GM23338 (cell line): ENCODE measurements at regions not wholly inside any gene's neighbourhood (a gene's known extent, or its start where the extent isn't known, plus 50 kb on each side); places are given as distances from the start of the nearest gene placed in this dataset.

Experiments used
- ATAC-seq: fragments of 200-7000 bp; cut with Tn5 transposase; 3 replicates; pipeline ENCODE4 v1.9.1; 2020
- DNase-seq: peaks from one replicate; pipeline ENCODE4 v3.0.0-alpha.2; 2015; ENCODE audit warnings: low spot score
- H2AFZ ChIP-seq: fragments of 200-600 bp; sonication (generic); 2 replicates; pipeline ENCODE4 v1.8.0; 2016; ENCODE audit warnings: antibody characterized with exemption, mild to moderate bottlenecking, moderate library complexity
- H3F3A ChIP-seq: fragments of 200-600 bp; sonication (generic); replicated peaks from 2 replicates; pipeline ENCODE4 v1.8.0; 2017; ENCODE audit warnings: antibody characterized with exemption, mixed run types, low read depth
- H3K27ac ChIP-seq: fragments of 200-600 bp; sonication (generic); 2 replicates; pipeline ENCODE4 v1.6.1; 2016; ENCODE audit warnings: low read depth
- H3K27me3 ChIP-seq: fragments of 200-600 bp; sonication (generic); 2 replicates; pipeline ENCODE4 v1.8.0; 2016; ENCODE audit warnings: mild to moderate bottlenecking, mixed run types, moderate library complexity; ENCODE audit not compliant: insufficient read depth
- H3K36me3 ChIP-seq: fragments of 200-600 bp; sonication (generic); 2 replicates; pipeline ENCODE4 v1.8.0; 2016; ENCODE audit warnings: mild to moderate bottlenecking; ENCODE audit not compliant: insufficient read depth
- H3K4me1 ChIP-seq: fragments of 200-600 bp; sonication (generic); 2 replicates; pipeline ENCODE4 v1.8.0; 2016; ENCODE audit warnings: mild to moderate bottlenecking, moderate library complexity; ENCODE audit not compliant: insufficient read depth
- H3K4me2 ChIP-seq: fragments of 200-600 bp; sonication (generic); 2 replicates; pipeline ENCODE4 v1.7.1; 2017; ENCODE audit warnings: mixed run types
- H3K4me3 ChIP-seq: fragments of 200-600 bp; sonication (generic); 2 replicates; pipeline ENCODE4 v1.6.1; 2016; ENCODE audit warnings: mixed run types
- H3K79me2 ChIP-seq: fragments of 200-600 bp; sonication (generic); replicated peaks from 2 replicates; pipeline ENCODE4 v1.8.0; 2017; ENCODE audit warnings: mild to moderate bottlenecking; ENCODE audit not compliant: insufficient read depth
- H3K9me2 ChIP-seq: fragments of 200-600 bp; sonication (generic); 2 replicates; pipeline ENCODE4 v1.8.0; 2017; ENCODE audit not compliant: insufficient read depth
- H4K20me1 ChIP-seq: fragments of 200-600 bp; sonication (generic); replicated peaks from 2 replicates; pipeline ENCODE4 v1.8.0; 2017; ENCODE audit warnings: mild to moderate bottlenecking; ENCODE audit not compliant: insufficient read depth
- H3K27ac Mint-ChIP-seq: 2 replicates; pipeline ENCODE4 v1.8.0; 2020; ENCODE audit warnings: inconsistent platforms, mild to moderate bottlenecking, moderate library complexity, mixed read lengths
- H3K27me3 Mint-ChIP-seq: 3 replicates; pipeline ENCODE4 v1.8.0; 2022; ENCODE audit warnings: low read depth, mild to moderate bottlenecking, moderate library complexity, mixed read lengths, inconsistent platforms; ENCODE audit not compliant: insufficient read depth, poor library complexity
- H3K36me3 Mint-ChIP-seq: 3 replicates; pipeline ENCODE4 v1.8.0; 2021; ENCODE audit warnings: low read depth, mild to moderate bottlenecking, inconsistent platforms, moderate library complexity, mixed read lengths
- H3K4me1 Mint-ChIP-seq: 3 replicates; pipeline ENCODE4 v1.8.0; 2020; ENCODE audit warnings: mild to moderate bottlenecking, inconsistent platforms, mixed read lengths
- H3K4me3 Mint-ChIP-seq: 3 replicates; pipeline ENCODE4 v1.8.0; 2021; ENCODE audit warnings: moderate library complexity, mild to moderate bottlenecking, inconsistent platforms, mixed read lengths
- H3K9me3 Mint-ChIP-seq: 3 replicates; pipeline ENCODE4 v1.8.0; 2020; ENCODE audit warnings: moderate library complexity, mild to moderate bottlenecking, inconsistent platforms, mixed read lengths
- CREB1 ChIP-seq: fragments of 250-450 bp; sonication (Bioruptor Pico); IDR thresholded peaks from 2 replicates; pipeline ENCODE4 v1.5.0; 2020; ENCODE audit warnings: low read depth, mild to moderate bottlenecking, moderate library complexity
- EZH2 ChIP-seq: fragments of 200-600 bp; sonication (generic); IDR thresholded peaks from one replicate; pipeline ENCODE4 v1.8.0; 2017; ENCODE audit warnings: antibody characterized with exemption, mild to moderate bottlenecking, low read depth; ENCODE audit not compliant: unreplicated experiment
- JUNB ChIP-seq: IDR thresholded peaks from one replicate; pipeline ENCODE4 v1.6.1; 2016; ENCODE audit warnings: antibody characterized with exemption; ENCODE audit not compliant: unreplicated experiment
- NANOG ChIP-seq: IDR thresholded peaks from 2 replicates; pipeline ENCODE4 v1.6.1; 2016; ENCODE audit warnings: antibody characterized with exemption, borderline replicate concordance
- POLR2AphosphoS5 ChIP-seq: IDR thresholded peaks from 2 replicates; pipeline ENCODE4 v1.6.1; 2016; ENCODE audit warnings: antibody characterized with exemption, low read depth
- STAT1 ChIP-seq: IDR thresholded peaks from one replicate; pipeline ENCODE4 v1.6.1; 2016; ENCODE audit warnings: antibody characterized with exemption; ENCODE audit not compliant: unreplicated experiment
- ZNF331 ChIP-seq: fragments of 250-450 bp; sonication (Bioruptor Pico); IDR thresholded peaks from 2 replicates; pipeline ENCODE4 v1.5.0; 2020; ENCODE audit warnings: low read depth, mild to moderate bottlenecking, moderate library complexity
- TF ChIP-seq, protein P1 (sequence below): IDR thresholded peaks from one replicate; pipeline ENCODE4 v1.6.1; 2018; ENCODE audit warnings: antibody characterized with exemption; ENCODE audit not compliant: unreplicated experiment
- TF ChIP-seq, protein P2 (sequence below), 2 experiments: fragments of 200-600 bp in 1 of 2; sonication (generic) in 1 of 2; conservative IDR thresholded peaks; 2 replicates each; pipeline versions ENCODE4 v1.5.1 to v1.6.1; 2016 to 2017; ENCODE audit warnings: antibody characterized with exemption in 2 of 2, low read depth in 2 of 2, mild to moderate bottlenecking in 2 of 2, moderate library complexity in 1 of 2
- TF ChIP-seq, protein P3 (sequence below): IDR thresholded peaks from 2 replicates; pipeline ENCODE4 v1.6.1; 2016; ENCODE audit warnings: antibody characterized with exemption
- TF ChIP-seq, protein P4 (sequence below): fragments of 250-450 bp; sonication (Bioruptor Pico); IDR thresholded peaks from 2 replicates; pipeline ENCODE4 v1.5.0; 2020; ENCODE audit warnings: mild to moderate bottlenecking, moderate library complexity

DNA sequence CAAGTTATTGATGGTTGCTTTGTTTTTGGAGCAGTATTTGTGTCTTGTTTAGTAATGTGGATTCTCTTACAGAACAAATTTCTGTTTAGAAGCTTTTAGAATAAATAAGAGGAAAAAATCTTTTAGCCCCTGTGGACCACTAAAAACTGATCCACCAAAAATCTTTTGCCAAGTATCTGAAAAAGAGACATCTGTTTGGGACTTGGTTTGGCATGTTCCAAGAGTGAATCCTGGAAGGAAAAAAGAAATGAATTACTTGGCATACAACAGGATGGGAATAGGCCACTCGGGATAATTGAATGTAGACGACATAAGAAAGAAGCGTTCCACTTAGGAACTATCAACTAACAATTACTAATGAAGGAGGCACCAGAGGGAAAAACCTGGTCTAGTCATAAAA is 1350.1 kb upstream of the C9orf72 start:
- Histone ChIP-seq H4K20me1 (no peaks in the 10 kb centered on the region), H3K4me2 (no peak overlapping the region), H3K4me1 (peaks cover 24% of the 10 kb centered on the region), H3F3A (no peaks in the 10 kb centered on the region), H3K9me2 (no peaks in the 10 kb centered on the region), H2AFZ (no peak overlapping the region), H3K79me2 (no peaks in the 10 kb centered on the region), H3K4me3 (no peak overlapping the region), H3K36me3 (no peaks in the 10 kb centered on the region), H3K27me3 (no peaks in the 10 kb centered on the region), H3K27ac (peak overlapping the region; percentile 43)
- peaks cover 4% of the 10 kb centered on the region; the same call in 2 of the 3 replicates for H3K36me3 Mint-ChIP-seq
- DNase-seq (no peak), ATAC-seq (no peak)
- H3K9me3 Mint-ChIP-seq: peaks cover 4% of the 10 kb centered on the region; the same call in 1 of the 3 replicates
- peak overlapping the region; percentile 22; the same call in 1 of the 2 replicates for H3K27ac Mint-ChIP-seq
- peaks cover 2% of the 10 kb centered on the region for H3K27me3 Mint-ChIP-seq
- TF ChIP-seq POLR2AphosphoS5 (no peak), JUNB (no peak), CREB1 (CRISPR knock-in tag) (no peak), ZNF331 (CRISPR knock-in tag) (no peak), STAT1 (no peak), EZH2 (no peak), NANOG (no peak)
- TF ChIP-seq, protein P1, sequence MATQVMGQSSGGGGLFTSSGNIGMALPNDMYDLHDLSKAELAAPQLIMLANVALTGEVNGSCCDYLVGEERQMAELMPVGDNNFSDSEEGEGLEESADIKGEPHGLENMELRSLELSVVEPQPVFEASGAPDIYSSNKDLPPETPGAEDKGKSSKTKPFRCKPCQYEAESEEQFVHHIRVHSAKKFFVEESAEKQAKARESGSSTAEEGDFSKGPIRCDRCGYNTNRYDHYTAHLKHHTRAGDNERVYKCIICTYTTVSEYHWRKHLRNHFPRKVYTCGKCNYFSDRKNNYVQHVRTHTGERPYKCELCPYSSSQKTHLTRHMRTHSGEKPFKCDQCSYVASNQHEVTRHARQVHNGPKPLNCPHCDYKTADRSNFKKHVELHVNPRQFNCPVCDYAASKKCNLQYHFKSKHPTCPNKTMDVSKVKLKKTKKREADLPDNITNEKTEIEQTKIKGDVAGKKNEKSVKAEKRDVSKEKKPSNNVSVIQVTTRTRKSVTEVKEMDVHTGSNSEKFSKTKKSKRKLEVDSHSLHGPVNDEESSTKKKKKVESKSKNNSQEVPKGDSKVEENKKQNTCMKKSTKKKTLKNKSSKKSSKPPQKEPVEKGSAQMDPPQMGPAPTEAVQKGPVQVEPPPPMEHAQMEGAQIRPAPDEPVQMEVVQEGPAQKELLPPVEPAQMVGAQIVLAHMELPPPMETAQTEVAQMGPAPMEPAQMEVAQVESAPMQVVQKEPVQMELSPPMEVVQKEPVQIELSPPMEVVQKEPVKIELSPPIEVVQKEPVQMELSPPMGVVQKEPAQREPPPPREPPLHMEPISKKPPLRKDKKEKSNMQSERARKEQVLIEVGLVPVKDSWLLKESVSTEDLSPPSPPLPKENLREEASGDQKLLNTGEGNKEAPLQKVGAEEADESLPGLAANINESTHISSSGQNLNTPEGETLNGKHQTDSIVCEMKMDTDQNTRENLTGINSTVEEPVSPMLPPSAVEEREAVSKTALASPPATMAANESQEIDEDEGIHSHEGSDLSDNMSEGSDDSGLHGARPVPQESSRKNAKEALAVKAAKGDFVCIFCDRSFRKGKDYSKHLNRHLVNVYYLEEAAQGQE: no peak
- TF ChIP-seq, protein P2, sequence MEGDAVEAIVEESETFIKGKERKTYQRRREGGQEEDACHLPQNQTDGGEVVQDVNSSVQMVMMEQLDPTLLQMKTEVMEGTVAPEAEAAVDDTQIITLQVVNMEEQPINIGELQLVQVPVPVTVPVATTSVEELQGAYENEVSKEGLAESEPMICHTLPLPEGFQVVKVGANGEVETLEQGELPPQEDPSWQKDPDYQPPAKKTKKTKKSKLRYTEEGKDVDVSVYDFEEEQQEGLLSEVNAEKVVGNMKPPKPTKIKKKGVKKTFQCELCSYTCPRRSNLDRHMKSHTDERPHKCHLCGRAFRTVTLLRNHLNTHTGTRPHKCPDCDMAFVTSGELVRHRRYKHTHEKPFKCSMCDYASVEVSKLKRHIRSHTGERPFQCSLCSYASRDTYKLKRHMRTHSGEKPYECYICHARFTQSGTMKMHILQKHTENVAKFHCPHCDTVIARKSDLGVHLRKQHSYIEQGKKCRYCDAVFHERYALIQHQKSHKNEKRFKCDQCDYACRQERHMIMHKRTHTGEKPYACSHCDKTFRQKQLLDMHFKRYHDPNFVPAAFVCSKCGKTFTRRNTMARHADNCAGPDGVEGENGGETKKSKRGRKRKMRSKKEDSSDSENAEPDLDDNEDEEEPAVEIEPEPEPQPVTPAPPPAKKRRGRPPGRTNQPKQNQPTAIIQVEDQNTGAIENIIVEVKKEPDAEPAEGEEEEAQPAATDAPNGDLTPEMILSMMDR (conservative IDR thresholded peaks at IDR 0.05; ENCODE audit: low read depth in 2 of 2): no peak
- TF ChIP-seq, protein P3, sequence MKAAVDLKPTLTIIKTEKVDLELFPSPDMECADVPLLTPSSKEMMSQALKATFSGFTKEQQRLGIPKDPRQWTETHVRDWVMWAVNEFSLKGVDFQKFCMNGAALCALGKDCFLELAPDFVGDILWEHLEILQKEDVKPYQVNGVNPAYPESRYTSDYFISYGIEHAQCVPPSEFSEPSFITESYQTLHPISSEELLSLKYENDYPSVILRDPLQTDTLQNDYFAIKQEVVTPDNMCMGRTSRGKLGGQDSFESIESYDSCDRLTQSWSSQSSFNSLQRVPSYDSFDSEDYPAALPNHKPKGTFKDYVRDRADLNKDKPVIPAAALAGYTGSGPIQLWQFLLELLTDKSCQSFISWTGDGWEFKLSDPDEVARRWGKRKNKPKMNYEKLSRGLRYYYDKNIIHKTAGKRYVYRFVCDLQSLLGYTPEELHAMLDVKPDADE: no peak
- TF ChIP-seq, protein P4, sequence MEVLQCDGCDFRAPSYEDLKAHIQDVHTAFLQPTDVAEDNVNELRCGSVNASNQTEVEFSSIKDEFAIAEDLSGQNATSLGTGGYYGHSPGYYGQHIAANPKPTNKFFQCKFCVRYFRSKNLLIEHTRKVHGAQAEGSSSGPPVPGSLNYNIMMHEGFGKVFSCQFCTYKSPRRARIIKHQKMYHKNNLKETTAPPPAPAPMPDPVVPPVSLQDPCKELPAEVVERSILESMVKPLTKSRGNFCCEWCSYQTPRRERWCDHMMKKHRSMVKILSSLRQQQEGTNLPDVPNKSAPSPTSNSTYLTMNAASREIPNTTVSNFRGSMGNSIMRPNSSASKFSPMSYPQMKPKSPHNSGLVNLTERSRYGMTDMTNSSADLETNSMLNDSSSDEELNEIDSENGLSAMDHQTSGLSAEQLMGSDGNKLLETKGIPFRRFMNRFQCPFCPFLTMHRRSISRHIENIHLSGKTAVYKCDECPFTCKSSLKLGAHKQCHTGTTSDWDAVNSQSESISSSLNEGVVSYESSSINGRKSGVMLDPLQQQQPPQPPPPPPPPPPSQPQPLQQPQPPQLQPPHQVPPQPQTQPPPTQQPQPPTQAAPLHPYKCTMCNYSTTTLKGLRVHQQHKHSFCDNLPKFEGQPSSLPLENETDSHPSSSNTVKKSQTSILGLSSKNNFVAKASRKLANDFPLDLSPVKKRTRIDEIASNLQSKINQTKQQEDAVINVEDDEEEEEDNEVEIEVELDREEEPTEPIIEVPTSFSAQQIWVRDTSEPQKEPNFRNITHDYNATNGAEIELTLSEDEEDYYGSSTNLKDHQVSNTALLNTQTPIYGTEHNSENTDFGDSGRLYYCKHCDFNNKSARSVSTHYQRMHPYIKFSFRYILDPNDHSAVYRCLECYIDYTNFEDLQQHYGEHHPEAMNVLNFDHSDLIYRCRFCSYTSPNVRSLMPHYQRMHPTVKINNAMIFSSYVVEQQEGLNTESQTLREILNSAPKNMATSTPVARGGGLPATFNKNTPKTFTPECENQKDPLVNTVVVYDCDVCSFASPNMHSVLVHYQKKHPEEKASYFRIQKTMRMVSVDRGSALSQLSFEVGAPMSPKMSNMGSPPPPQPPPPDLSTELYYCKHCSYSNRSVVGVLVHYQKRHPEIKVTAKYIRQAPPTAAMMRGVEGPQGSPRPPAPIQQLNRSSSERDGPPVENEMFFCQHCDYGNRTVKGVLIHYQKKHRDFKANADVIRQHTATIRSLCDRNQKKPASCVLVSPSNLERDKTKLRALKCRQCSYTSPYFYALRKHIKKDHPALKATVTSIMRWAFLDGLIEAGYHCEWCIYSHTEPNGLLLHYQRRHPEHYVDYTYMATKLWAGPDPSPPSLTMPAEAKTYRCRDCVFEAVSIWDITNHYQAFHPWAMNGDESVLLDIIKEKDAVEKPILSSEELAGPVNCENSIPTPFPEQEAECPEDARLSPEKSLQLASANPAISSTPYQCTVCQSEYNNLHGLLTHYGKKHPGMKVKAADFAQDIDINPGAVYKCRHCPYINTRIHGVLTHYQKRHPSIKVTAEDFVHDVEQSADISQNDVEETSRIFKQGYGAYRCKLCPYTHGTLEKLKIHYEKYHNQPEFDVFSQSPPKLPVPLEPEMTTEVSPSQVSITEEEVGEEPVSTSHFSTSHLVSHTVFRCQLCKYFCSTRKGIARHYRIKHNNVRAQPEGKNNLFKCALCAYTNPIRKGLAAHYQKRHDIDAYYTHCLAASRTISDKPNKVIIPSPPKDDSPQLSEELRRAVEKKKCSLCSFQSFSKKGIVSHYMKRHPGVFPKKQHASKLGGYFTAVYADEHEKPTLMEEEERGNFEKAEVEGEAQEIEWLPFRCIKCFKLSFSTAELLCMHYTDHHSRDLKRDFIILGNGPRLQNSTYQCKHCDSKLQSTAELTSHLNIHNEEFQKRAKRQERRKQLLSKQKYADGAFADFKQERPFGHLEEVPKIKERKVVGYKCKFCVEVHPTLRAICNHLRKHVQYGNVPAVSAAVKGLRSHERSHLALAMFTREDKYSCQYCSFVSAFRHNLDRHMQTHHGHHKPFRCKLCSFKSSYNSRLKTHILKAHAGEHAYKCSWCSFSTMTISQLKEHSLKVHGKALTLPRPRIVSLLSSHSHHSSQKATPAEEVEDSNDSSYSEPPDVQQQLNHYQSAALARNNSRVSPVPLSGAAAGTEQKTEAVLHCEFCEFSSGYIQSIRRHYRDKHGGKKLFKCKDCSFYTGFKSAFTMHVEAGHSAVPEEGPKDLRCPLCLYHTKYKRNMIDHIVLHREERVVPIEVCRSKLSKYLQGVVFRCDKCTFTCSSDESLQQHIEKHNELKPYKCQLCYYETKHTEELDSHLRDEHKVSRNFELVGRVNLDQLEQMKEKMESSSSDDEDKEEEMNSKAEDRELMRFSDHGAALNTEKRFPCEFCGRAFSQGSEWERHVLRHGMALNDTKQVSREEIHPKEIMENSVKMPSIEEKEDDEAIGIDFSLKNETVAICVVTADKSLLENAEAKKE (CRISPR knock-in tag): no peak
- H3K4me1 Mint-ChIP-seq: peaks cover 26% of the 10 kb centered on the region
- no peak overlapping the region for H3K4me3 Mint-ChIP-seq
